ENCODE measurements at regions not wholly inside any gene's neighbourhood (a gene's known extent, or its start where the extent isn't known, plus 50 kb on each side); places are given as distances from the start of the nearest gene placed in this dataset.
"Not testable (repeated sequence)": the region's sequence is repeated elsewhere in the genome, so short reads cannot be mapped to it uniquely, and the experiment has no call there.

DNA sequence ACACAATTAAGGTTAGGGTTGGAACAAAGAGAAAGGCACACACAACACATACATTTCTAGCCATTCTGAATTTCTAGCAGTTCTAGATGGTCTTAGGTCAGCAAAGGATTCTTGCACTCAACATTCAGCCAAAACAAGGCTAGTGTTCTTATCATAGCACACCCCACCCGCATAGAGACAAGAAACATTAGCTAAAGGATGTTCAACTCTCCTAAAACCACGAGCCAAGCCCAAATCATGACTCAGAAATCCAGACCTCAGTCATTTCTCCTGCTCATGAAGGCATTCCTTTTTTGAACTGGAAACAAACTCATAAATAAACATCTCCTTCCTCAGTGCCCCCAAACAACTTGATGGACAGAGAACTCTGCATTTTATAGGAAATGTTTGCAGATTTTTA is 293.0 kb upstream of the NOTCH2NLA start:
- not testable (repeated sequence) for H3K4me1 ChIP-seq (ENCODE audit: control insufficient read depth in 1 of 2, low read depth in 2 of 2); H3K27me3 ChIP-seq (replicated peaks; ENCODE audit: insufficient read depth); H3K9me3 ChIP-seq; H3K4me3 ChIP-seq; ATAC-seq (ENCODE audit: insufficient number of reproducible peaks, low FRiP score, low read depth); DNase-seq (ENCODE audit: low spot score); H3K36me3 ChIP-seq; H3K27ac ChIP-seq

DNA sequence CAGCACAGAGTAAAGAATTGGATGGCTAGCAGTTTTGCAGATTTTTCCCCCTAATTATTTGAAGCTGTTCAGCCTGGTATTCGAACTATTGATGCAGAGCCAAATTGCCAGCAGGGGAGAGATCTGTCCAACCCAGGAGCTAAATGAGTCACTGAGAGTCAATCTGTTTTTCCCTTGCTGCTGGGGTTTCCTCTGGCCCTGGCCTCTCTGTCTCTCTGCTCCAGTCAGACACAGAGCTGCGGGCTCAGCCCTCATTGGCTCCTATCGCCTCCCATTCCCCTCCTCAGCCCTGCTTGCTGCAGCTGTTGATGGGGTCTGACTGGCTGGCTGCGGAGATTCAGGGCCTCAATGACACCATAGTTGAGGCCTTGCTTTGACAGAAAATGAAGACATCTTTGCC is 284.9 kb upstream of the NOTCH2NLA start:
- H3K9me3 ChIP-seq; H3K36me3 ChIP-seq; H3K4me1 ChIP-seq (ENCODE audit: control insufficient read depth in 1 of 2, low read depth in 2 of 2); ATAC-seq (ENCODE audit: insufficient number of reproducible peaks, low FRiP score, low read depth); H3K4me3 ChIP-seq; H3K27ac ChIP-seq; H3K27me3 ChIP-seq (replicated peaks; ENCODE audit: insufficient read depth); DNase-seq (ENCODE audit: low spot score): not testable (repeated sequence)

DNA sequence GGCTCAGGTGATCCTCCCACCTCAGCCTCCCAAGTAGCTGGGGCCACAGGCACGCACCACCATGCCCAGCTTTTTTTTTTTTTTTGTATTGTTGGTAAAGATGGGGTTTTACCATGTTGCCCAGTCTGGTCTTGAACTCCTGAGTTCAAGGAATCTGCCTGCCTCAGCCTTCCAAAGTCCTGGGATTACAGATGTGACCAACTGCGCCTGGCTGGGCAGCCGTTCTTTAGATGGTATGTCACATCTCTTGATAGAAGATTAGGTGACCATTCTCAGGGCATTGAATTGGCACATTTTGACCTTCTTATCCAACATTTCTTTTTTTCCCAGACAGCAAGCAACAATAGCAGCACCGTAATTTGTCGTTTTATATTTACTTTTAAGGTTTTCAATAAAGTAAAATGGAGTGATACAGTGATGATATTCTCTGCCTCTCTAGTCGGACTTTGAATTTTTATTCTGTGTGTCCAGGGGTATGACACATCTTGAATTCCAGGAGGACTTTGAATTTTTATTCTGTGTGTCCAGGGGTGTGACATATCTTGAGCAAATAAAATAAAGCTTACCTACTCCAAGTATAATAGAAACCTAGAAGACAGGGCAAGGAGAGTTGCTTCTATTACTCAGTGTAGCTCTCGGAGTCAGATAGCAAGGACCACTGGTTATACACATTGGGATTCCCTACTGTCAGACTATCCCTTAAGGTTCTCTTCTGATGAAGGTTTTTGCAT is 282.4 kb upstream of the NOTCH2NLA start:
- not testable (repeated sequence) for ATAC-seq (ENCODE audit: insufficient number of reproducible peaks, low FRiP score, low read depth); DNase-seq (ENCODE audit: low spot score); H3K27me3 ChIP-seq (replicated peaks; ENCODE audit: insufficient read depth); H3K27ac ChIP-seq; H3K36me3 ChIP-seq; H3K9me3 ChIP-seq; H3K4me3 ChIP-seq; H3K4me1 ChIP-seq (ENCODE audit: control insufficient read depth in 1 of 2, low read depth in 2 of 2)

DNA sequence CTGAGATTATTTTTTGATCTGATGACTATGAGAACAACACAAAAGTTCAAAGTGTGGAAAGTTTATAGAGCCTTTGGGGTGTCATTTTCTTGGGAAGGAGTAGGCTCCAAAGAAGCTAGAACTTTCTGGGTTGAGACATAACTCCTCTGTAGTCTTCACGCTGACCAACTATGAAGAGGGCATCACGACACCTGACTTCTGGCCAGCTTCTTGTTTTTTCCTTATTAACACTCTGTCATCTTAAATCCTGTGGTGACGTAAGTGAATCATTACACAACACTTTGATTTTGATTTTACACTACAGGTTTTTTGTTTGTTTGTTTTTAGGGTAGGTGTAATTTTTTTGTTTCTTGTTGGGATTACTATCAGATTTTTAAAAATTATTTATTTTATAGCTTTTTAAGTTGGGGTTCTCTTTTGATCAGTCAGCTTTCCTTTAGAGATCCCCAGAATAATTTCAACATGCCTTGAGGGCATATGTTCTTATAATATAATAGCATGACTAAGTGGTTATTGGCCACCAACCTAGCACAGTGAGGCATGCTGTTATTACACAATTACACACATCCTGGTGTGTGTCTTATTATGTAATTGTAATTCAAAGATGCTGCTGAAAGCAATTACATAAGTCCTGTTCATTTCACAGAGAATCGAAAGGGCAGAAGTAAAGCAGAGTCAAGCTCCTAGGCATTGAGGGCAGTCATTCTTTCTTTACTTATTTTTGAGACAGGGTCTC is 281.6 kb upstream of the NOTCH2NLA start:
- not testable (repeated sequence) for H3K36me3 ChIP-seq; H3K27me3 ChIP-seq (replicated peaks; ENCODE audit: insufficient read depth); H3K4me1 ChIP-seq (ENCODE audit: control insufficient read depth in 1 of 2, low read depth in 2 of 2); H3K9me3 ChIP-seq; H3K27ac ChIP-seq; ATAC-seq (ENCODE audit: insufficient number of reproducible peaks, low FRiP score, low read depth); H3K4me3 ChIP-seq; DNase-seq (ENCODE audit: low spot score)

DNA sequence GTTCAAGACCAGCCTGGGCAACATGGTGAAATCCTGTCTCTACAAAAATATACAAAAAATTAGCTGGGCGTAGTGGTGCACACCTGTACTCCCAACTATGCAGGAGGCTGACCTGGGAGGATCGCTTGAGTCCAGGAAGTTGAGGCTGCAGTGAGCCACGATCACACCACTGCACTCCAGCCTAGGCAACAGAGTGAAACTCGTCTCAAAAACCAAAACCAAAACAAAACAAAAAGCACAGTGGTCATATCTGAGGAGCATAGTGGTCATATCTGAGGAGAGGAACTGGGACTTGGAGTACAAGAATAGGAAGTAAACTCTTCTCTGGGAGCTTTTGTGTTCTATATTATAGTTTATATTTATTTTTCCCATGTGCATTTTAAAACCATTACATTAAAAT is 275.3 kb upstream of the NOTCH2NLA start:
- H3K36me3 ChIP-seq; H3K4me3 ChIP-seq; DNase-seq (ENCODE audit: low spot score); H3K4me1 ChIP-seq (ENCODE audit: control insufficient read depth in 1 of 2, low read depth in 2 of 2); ATAC-seq (ENCODE audit: insufficient number of reproducible peaks, low FRiP score, low read depth); H3K9me3 ChIP-seq; H3K27ac ChIP-seq; H3K27me3 ChIP-seq (replicated peaks; ENCODE audit: insufficient read depth): not testable (repeated sequence)

DNA sequence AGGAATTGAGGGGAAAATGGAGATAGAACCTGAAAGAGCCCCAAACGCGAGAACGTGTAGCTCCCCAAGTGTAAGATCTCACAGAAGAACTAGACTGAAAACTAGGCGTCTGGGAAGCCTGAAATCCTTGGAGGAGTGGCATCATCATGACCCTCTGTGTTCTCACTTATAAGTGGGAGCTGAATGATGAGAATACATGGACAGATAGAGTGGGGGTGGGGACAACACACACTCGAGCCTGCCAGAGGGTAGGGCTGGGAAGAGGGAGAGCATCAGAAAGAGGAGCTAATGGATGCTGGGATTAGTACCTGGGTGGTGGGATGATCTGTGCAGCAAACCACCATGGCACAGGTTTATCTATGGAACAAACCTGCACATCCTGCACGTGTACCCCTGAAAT is 258.7 kb upstream of the NOTCH2NLA start:
- not testable (repeated sequence) for ATAC-seq (ENCODE audit: insufficient number of reproducible peaks, low FRiP score, low read depth); H3K4me3 ChIP-seq; H3K9me3 ChIP-seq; DNase-seq (ENCODE audit: low spot score); H3K36me3 ChIP-seq; H3K27ac ChIP-seq; H3K4me1 ChIP-seq (ENCODE audit: control insufficient read depth in 1 of 2, low read depth in 2 of 2); H3K27me3 ChIP-seq (replicated peaks; ENCODE audit: insufficient read depth)

DNA sequence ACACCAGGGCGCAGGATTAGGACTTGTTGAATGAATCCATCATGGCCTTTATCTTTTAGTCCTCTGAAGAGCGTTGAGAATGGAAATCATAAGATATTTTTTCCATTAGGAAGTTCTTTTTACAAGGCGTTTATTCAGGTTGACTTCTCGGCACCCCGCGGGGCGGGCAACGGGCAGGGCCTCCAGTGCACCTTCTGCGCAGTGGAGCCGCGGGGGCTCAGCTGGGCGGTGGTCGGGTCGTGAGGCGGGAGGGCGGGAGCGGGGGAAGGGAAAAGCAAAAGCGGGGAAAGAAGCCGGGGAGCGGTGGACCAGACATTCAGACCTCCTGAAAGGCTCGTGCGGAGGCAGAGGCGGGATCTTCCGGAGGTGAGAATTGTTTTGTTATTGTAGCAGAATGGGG is 258.3 kb upstream of the NOTCH2NLA start:
- Histone ChIP-seq H3K27ac (peak overlapping the region in 1 of 2 donors; percentile 38), H3K4me3 (peak overlapping the region; percentile 68)
- H3K36me3 ChIP-seq; H3K9me3 ChIP-seq; H3K27me3 ChIP-seq (replicated peaks; ENCODE audit: insufficient read depth); H3K4me1 ChIP-seq (ENCODE audit: control insufficient read depth in 1 of 2, low read depth in 2 of 2); DNase-seq (ENCODE audit: low spot score); ATAC-seq (ENCODE audit: insufficient number of reproducible peaks, low FRiP score, low read depth): not testable (repeated sequence)

DNA sequence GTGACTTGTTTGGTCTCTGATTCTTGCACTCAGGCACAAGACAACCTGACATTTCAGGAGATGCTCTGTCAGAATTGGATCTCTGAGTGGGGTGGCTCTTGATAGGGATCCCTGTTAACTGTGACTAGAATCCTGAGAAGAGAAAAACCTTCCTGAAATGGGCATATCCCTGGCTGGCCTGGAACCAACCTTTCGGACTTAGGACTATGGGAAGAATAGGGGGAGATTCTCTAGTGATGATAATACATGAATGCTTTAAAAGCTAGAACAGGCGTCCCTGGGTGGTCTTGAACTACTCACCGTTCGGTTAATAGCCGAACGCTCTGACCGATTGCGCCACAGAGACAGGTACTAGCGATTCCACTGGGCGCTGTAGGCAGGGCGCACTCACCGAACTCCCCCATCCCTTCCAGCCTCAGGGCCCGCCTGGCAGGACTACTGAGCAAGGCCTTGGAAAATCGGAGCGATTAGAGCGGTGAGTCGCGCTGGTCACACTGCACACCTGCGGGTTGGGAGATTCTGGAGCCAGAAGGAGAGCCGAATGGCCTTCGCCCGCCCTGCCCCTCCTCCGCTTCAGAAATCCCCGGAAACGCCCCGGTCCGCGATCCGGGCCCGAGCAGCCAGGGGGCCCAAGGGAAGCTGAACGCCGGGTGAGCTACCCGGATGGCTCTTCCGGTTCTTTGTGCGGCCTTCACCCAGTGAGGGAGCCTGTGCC is 257.6 kb upstream of the NOTCH2NLA start:
- ATAC-seq (ENCODE audit: insufficient number of reproducible peaks, low FRiP score, low read depth) = peak; percentile 58
- H3K27ac ChIP-seq = peak overlapping the region in 1 of 2 donors; percentile 38

DNA sequence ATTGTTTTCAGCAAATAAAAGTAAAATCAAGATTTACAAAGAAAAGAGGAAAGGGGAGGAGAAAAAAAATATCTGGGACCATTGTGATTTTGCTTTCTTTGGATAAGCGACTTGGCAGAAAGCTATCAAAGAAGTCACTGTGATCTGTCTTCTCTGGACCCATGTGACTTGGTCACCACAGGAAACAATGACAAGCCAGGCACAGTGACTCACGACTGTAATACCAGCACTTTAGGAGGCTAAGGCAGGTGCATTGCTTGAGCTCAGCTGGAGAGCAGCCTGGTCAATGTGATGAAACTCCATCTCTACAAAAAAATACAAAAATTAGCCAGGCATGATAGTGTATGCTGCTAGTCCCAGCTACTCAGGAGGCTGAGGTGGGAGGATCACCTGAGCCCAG is 255.4 kb upstream of the NOTCH2NLA start:
- not testable (repeated sequence) for H3K27me3 ChIP-seq (replicated peaks; ENCODE audit: insufficient read depth); H3K4me3 ChIP-seq; H3K9me3 ChIP-seq; H3K36me3 ChIP-seq; H3K27ac ChIP-seq; DNase-seq (ENCODE audit: low spot score); ATAC-seq (ENCODE audit: insufficient number of reproducible peaks, low FRiP score, low read depth); H3K4me1 ChIP-seq (ENCODE audit: control insufficient read depth in 1 of 2, low read depth in 2 of 2)

More for the DNA sequence above, 257.6 kb upstream of the NOTCH2NLA start:
- H3K9me3 ChIP-seq; H3K4me1 ChIP-seq (ENCODE audit: control insufficient read depth in 1 of 2, low read depth in 2 of 2); H3K27me3 ChIP-seq (replicated peaks; ENCODE audit: insufficient read depth); H3K36me3 ChIP-seq; DNase-seq (ENCODE audit: low spot score): not testable (repeated sequence)
- peak overlapping the region; percentile 68 for H3K4me3 ChIP-seq

DNA sequence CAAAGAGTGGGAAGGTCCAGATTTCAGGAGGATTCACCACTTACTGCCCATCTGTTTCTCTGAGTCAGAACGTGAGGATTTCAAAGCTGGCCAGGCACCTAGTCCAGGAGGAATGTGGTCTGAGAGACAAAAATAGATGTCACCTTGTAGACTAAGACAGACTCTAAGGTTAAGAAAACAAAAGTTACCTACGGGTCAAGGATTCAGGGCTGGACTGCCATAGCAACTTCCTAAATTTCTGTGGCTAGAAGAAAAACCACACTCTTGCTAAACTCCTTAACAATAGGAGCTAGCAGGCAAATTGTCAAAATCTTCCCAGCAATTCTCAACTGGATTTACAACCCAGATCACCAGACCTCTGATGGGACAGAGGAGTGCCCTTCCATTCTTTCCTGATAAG is 250.4 kb upstream of the NOTCH2NLA start:
- not testable (repeated sequence) for H3K4me3 ChIP-seq; H3K27ac ChIP-seq; DNase-seq (ENCODE audit: low spot score); H3K27me3 ChIP-seq (replicated peaks; ENCODE audit: insufficient read depth); H3K4me1 ChIP-seq (ENCODE audit: control insufficient read depth in 1 of 2, low read depth in 2 of 2); H3K36me3 ChIP-seq; ATAC-seq (ENCODE audit: insufficient number of reproducible peaks, low FRiP score, low read depth); H3K9me3 ChIP-seq

All from thoracic aorta (tissue), 2 donors.